ENCODE measurements at regions not wholly inside any gene's neighbourhood (a gene's known extent, or its start where the extent isn't known, plus 50 kb on each side); places are given as distances from the start of the nearest gene placed in this dataset.

DNA sequence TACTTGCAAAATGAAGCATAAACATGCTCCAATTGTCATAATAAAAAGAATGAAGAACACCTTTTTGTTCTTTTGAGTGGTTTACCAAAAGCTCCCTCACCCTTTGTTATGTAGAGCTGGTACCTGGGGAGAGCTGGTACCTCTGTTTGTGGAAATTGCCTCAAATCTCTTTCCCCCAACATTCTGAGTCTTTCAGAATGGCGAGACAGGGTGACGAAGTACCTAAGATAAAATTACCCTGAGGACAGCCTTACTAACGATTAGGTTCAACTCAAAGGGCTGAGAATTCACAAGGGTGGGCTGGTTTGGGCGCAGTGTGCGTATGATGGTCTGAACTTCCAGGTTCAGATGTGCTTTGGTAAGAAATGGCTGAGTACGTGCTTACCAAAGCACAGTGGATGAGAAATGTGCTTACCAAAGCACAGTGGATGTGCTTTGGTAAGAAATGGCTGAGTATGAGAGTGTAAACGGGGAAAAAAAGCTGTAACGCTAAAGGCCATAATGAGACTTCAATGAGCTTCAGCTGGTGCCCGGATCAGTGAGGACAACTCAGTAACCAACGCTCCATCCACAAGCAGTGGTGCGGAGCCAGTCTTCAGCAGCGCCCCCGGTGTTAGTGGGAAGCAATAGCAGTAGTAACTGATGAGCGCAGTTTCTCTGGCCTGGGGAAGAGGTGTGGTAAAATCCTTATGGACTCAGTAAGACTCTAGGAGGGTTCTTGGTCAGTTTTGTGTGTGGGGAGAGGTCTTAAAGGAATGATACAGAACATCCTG, 72.3 kb upstream of the LRIG1 start:
- FAIRE-seq (no peak), DNase-seq (ENCODE audit: insufficient read length, low spot score) (no peak)
- TF ChIP-seq POU2F2 (IDR thresholded peaks at IDR 0.05; ENCODE audit: low read depth, low read length) (no peak), PAX5 (IDR thresholded peaks at IDR 0.05; ENCODE audit: insufficient read depth, low read length, severe bottlenecking) (no peak), POLR2A (IDR thresholded peaks at IDR 0.05; ENCODE audit: low read depth, low read length) (no peak), SPI1 (IDR thresholded peaks at IDR 0.05; ENCODE audit: low read depth, low read length) (no peak), POLR2AphosphoS5 (IDR thresholded peaks at IDR 0.05; ENCODE audit: low read depth, low read length) (no peak), TAF1 (IDR thresholded peaks at IDR 0.05; ENCODE audit: low read depth, low read length) (no peak)

GRCh38 chr3:66574091-66574490, 73.3 kb upstream of the LRIG1 start:
- FAIRE-seq: no peak
- no peak for DNase-seq (ENCODE audit: insufficient read length, low spot score)
- no peak for TF ChIP-seq POU2F2 (IDR thresholded peaks at IDR 0.05; ENCODE audit: low read depth, low read length)
- no peak for TF ChIP-seq TAF1 (IDR thresholded peaks at IDR 0.05; ENCODE audit: low read depth, low read length)
- TF ChIP-seq POLR2AphosphoS5 (IDR thresholded peaks at IDR 0.05; ENCODE audit: low read depth, low read length): no peak
- TF ChIP-seq PAX5 (IDR thresholded peaks at IDR 0.05; ENCODE audit: insufficient read depth, low read length, severe bottlenecking): no peak
- no peak for TF ChIP-seq SPI1 (IDR thresholded peaks at IDR 0.05; ENCODE audit: low read depth, low read length)
- TF ChIP-seq POLR2A (IDR thresholded peaks at IDR 0.05; ENCODE audit: low read depth, low read length): no peak

DNA sequence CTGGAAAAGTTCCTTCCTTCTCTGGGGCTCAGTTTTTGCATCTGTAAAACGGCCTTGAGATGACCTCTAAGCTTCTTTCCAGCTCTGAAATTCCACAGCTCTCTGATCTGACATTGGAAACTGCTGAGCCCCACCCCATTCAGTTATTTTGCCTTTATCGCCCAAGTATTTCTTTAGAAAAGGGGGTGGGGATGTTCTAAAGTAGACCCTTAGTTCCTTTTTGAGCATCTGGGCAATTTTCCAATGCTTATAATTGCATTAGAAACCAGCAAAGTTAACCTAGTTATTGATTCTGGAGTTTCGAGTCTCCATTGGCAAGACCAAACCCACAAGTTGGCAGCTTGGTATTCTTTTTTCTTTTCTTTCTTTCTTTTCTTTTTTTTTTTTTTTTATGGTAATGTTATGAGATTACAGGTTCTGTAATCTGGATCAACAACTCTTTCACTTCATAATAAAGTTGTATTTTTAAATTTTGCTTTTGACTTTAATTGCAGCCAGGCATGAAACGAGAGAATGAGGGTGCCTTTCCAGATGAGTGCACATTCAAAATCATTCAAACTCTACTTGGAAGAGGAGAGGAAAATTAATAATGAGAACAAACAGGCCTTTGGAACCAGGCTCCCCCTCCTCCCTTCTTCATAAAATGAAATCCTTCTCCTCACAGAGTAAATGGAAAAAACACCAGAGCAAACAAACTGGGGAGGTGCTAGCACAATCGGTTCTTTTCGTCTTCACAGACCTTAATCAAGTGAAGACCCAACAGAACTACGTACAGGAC, 76.8 kb upstream of the LRIG1 start:
- DNase-seq (ENCODE audit: insufficient read length, low spot score): no peak
- no peak for FAIRE-seq
- TF ChIP-seq PAX5 (IDR thresholded peaks at IDR 0.05; ENCODE audit: insufficient read depth, low read length, severe bottlenecking) (no peak), SPI1 (IDR thresholded peaks at IDR 0.05; ENCODE audit: low read depth, low read length) (no peak), TAF1 (IDR thresholded peaks at IDR 0.05; ENCODE audit: low read depth, low read length) (no peak), POLR2A (IDR thresholded peaks at IDR 0.05; ENCODE audit: low read depth, low read length) (no peak), POU2F2 (IDR thresholded peaks at IDR 0.05; ENCODE audit: low read depth, low read length) (no peak), POLR2AphosphoS5 (IDR thresholded peaks at IDR 0.05; ENCODE audit: low read depth, low read length) (no peak)

GRCh38 chr3:66581256-66581655, 80.4 kb upstream of the LRIG1 start:
- FAIRE-seq: no peak
- TF ChIP-seq POLR2A (IDR thresholded peaks at IDR 0.05; ENCODE audit: low read depth, low read length) (no peak), SPI1 (IDR thresholded peaks at IDR 0.05; ENCODE audit: low read depth, low read length) (no peak), POU2F2 (IDR thresholded peaks at IDR 0.05; ENCODE audit: low read depth, low read length) (no peak), POLR2AphosphoS5 (IDR thresholded peaks at IDR 0.05; ENCODE audit: low read depth, low read length) (no peak), PAX5 (IDR thresholded peaks at IDR 0.05; ENCODE audit: insufficient read depth, low read length, severe bottlenecking) (no peak), TAF1 (IDR thresholded peaks at IDR 0.05; ENCODE audit: low read depth, low read length) (no peak)
- no peak for DNase-seq (ENCODE audit: insufficient read length, low spot score)

DNA sequence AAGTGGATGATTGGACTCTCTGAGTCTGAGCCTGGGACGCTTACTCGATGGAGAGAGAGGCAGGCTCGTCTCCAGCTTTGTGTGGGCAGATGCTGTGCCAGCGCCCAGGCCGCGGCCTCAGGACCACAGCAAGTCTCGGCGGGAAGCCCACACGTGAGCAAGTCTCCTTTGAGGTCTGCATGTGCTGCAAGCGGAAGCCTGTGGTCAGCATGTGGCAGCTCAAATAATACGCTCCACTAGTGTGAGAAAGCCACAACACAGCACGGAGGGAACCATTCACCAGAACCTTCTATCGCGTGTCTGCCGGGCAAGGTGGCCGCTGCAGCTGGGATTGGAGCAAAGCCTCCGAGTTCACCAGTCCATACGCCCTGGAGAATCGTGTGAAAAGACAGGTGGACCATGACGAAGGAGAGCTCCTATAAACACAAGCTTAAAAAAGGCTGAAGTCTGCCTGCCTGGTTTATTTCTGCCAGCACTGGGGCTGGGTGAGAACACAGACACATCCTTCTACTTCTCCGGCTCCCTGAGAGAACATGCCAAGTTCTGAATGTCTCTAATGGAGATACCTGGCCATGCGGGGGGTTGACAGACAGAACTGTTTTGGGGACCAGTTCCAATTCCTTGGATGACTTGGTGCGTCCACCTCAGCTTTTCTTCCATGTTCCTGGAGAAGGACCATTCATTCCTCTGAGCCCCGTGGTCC, 82.0 kb upstream of the LRIG1 start:
- FAIRE-seq (peak; percentile 47), DNase-seq (ENCODE audit: insufficient read length, low spot score) (peak; percentile 12)
- TF ChIP-seq PAX5 (IDR thresholded peaks at IDR 0.05; ENCODE audit: insufficient read depth, low read length, severe bottlenecking) (peak; percentile 32), TAF1 (IDR thresholded peaks at IDR 0.05; ENCODE audit: low read depth, low read length) (no peak), SPI1 (IDR thresholded peaks at IDR 0.05; ENCODE audit: low read depth, low read length) (no peak), POLR2A (IDR thresholded peaks at IDR 0.05; ENCODE audit: low read depth, low read length) (no peak), POLR2AphosphoS5 (IDR thresholded peaks at IDR 0.05; ENCODE audit: low read depth, low read length) (no peak), POU2F2 (IDR thresholded peaks at IDR 0.05; ENCODE audit: low read depth, low read length) (0 out of 2 replicates have a peak, but pooled peaks have one; percentile 30)

GRCh38 chr3:66583424-66584040, 82.7 kb upstream of the LRIG1 start:
- DNase-seq (ENCODE audit: insufficient read length, low spot score) (no peak), FAIRE-seq (no peak)
- no peak for TF ChIP-seq POLR2A (IDR thresholded peaks at IDR 0.05; ENCODE audit: low read depth, low read length)
- TF ChIP-seq POLR2AphosphoS5 (IDR thresholded peaks at IDR 0.05; ENCODE audit: low read depth, low read length): no peak
- TF ChIP-seq TAF1 (IDR thresholded peaks at IDR 0.05; ENCODE audit: low read depth, low read length): no peak
- no peak for TF ChIP-seq SPI1 (IDR thresholded peaks at IDR 0.05; ENCODE audit: low read depth, low read length)
- no peak for TF ChIP-seq POU2F2 (IDR thresholded peaks at IDR 0.05; ENCODE audit: low read depth, low read length)
- TF ChIP-seq PAX5 (IDR thresholded peaks at IDR 0.05; ENCODE audit: insufficient read depth, low read length, severe bottlenecking): no peak

- FAIRE-seq: no peak
- no peak for TF ChIP-seq POLR2AphosphoS5 (IDR thresholded peaks at IDR 0.05; ENCODE audit: low read depth, low read length)
- TF ChIP-seq POLR2A (IDR thresholded peaks at IDR 0.05; ENCODE audit: low read depth, low read length): no peak
- TF ChIP-seq POU2F2 (IDR thresholded peaks at IDR 0.05; ENCODE audit: low read depth, low read length): no peak
- no peak for TF ChIP-seq SPI1 (IDR thresholded peaks at IDR 0.05; ENCODE audit: low read depth, low read length)
- TF ChIP-seq PAX5 (IDR thresholded peaks at IDR 0.05; ENCODE audit: insufficient read depth, low read length, severe bottlenecking): no peak
- TF ChIP-seq TAF1 (IDR thresholded peaks at IDR 0.05; ENCODE audit: low read depth, low read length): no peak
- DNase-seq (ENCODE audit: insufficient read length, low spot score): no peak
Measured at GRCh38 chr3:66585520-66586095, 84.8 kb upstream of the LRIG1 start.

DNA sequence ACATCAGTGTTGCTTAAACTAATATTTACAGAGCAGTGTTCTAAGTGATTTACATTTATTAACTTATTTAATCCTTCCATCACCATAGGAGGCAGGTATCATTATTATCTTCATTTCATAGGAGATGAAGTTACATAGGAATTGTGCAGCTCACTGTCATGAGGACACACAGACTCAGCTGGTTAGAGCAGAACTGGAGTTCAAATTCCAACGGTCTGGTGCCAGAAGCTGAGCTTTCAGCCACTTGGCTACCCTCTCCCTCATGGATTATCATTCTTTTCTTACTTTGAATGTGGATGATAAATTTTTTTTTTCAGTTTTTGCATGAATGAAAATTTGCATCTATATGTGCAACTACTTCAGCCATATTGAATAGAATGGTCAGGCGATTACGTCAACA, 86.0 kb upstream of the LRIG1 start:
- FAIRE-seq (no peak), DNase-seq (ENCODE audit: insufficient read length, low spot score) (no peak)
- no peak for TF ChIP-seq POU2F2 (IDR thresholded peaks at IDR 0.05; ENCODE audit: low read depth, low read length)
- TF ChIP-seq PAX5 (IDR thresholded peaks at IDR 0.05; ENCODE audit: insufficient read depth, low read length, severe bottlenecking): no peak
- TF ChIP-seq SPI1 (IDR thresholded peaks at IDR 0.05; ENCODE audit: low read depth, low read length): no peak
- TF ChIP-seq POLR2A (IDR thresholded peaks at IDR 0.05; ENCODE audit: low read depth, low read length): no peak
